NCI-H1092 (cell line): ENCODE measurements at regions not wholly inside any gene's neighbourhood (a gene's known extent, or its start where the extent isn't known, plus 50 kb on each side); places are given as distances from the start of the nearest gene placed in this dataset.
"Not testable (repeated sequence)": the region's sequence is repeated elsewhere in the genome, so short reads cannot be mapped to it uniquely, and the experiment has no call there.

ENCODE experiments used
- DNase-seq: peaks from one replicate; lab custom pipeline; 2025; lab: John Stamatoyannopoulos, UW

GRCh38 chr1:146641534-146641933 lies 296.6 kb upstream of the NBPF12 start:
- not testable (repeated sequence) for DNase-seq

GRCh38 chr1:146640671-146641070 lies 297.5 kb upstream of the NBPF12 start:
- DNase-seq = not testable (repeated sequence)

GRCh38 chr1:146630302-146630701 lies 307.8 kb upstream of the NBPF12 start:
- DNase-seq = not testable (repeated sequence)

- DNase-seq = not testable (repeated sequence)
These were observed 319.5 kb upstream of the NBPF12 start for GRCh38 chr1:146618582-146618981.

GRCh38 chr1:146604681-146605080 lies 333.4 kb upstream of the NBPF12 start:
- not testable (repeated sequence) for DNase-seq

- DNase-seq = not testable (repeated sequence)
These were observed 337.3 kb upstream of the NBPF12 start for GRCh38 chr1:146600720-146601307.

- not testable (repeated sequence) for DNase-seq
These were observed 338.2 kb upstream of the NBPF12 start for GRCh38 chr1:146599906-146600305.

GRCh38 chr1:146581229-146581628 lies 352.4 kb upstream of the NOTCH2NLA start:
- not testable (repeated sequence) for DNase-seq

GRCh38 chr1:146567541-146567940 lies 338.7 kb upstream of the NOTCH2NLA start:
- not testable (repeated sequence) for DNase-seq

- DNase-seq = not testable (repeated sequence)
These were observed 329.2 kb upstream of the NOTCH2NLA start for GRCh38 chr1:146558032-146558431.

GRCh38 chr1:146556405-146556804 lies 327.6 kb upstream of the NOTCH2NLA start:
- DNase-seq = not testable (repeated sequence)

- DNase-seq = not testable (repeated sequence)
These were observed 323.6 kb upstream of the NOTCH2NLA start for GRCh38 chr1:146552414-146552813.

GRCh38 chr1:146548684-146549083 lies 319.9 kb upstream of the NOTCH2NLA start:
- DNase-seq = not testable (repeated sequence)

GRCh38 chr1:146546189-146546588 lies 317.4 kb upstream of the NOTCH2NLA start:
- not testable (repeated sequence) for DNase-seq

- not testable (repeated sequence) for DNase-seq
These were observed 309.1 kb upstream of the NOTCH2NLA start for GRCh38 chr1:146537775-146538373.

GRCh38 chr1:146536028-146536427 lies 307.2 kb upstream of the NOTCH2NLA start:
- not testable (repeated sequence) for DNase-seq

GRCh38 chr1:146535575-146535974 lies 306.8 kb upstream of the NOTCH2NLA start:
- not testable (repeated sequence) for DNase-seq

GRCh38 chr1:146530958-146531357 lies 302.1 kb upstream of the NOTCH2NLA start:
- not testable (repeated sequence) for DNase-seq

- DNase-seq = not testable (repeated sequence)
These were observed 294.0 kb upstream of the NOTCH2NLA start for GRCh38 chr1:146522812-146523211.

GRCh38 chr1:146522345-146522744 lies 293.5 kb upstream of the NOTCH2NLA start:
- DNase-seq = not testable (repeated sequence)

- not testable (repeated sequence) for DNase-seq
These were observed 293.0 kb upstream of the NOTCH2NLA start for GRCh38 chr1:146521804-146522203.

- DNase-seq = not testable (repeated sequence)
These were observed 284.9 kb upstream of the NOTCH2NLA start for GRCh38 chr1:146513754-146514153.

- DNase-seq = not testable (repeated sequence)
These were observed 282.4 kb upstream of the NOTCH2NLA start for GRCh38 chr1:146511047-146511777.
